ENCODE measurements at regions not wholly inside any gene's neighbourhood (a gene's known extent, or its start where the extent isn't known, plus 50 kb on each side); places are given as distances from the start of the nearest gene placed in this dataset.
"Not testable (repeated sequence)": the region's sequence is repeated elsewhere in the genome, so short reads cannot be mapped to it uniquely, and the experiment has no call there.

DNA sequence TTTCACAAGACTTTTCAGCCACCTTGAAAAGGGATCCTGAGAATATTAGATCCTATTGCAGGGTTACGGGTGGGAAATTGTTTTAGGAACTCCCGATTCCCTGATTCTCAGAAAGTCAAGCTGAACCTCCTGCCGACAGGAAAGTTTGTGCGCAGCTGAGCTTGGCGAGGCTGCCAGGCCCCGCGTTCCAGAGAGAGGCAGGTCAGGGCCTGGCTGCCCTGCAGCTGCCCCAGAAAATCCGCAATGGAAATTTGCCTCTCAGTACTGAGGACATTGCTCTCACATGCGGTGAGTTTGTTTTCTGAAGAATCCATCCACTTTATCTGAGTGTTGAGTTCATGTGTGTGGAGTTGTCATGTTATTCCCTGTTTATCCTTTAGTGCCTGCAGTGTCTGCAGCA, 144.2 kb downstream of the RTP5 start:
- DNase-seq = no peak
- intact Hi-C loops (cut with DNase I) = no loop called here
- ATAC-seq = no peak

DNA sequence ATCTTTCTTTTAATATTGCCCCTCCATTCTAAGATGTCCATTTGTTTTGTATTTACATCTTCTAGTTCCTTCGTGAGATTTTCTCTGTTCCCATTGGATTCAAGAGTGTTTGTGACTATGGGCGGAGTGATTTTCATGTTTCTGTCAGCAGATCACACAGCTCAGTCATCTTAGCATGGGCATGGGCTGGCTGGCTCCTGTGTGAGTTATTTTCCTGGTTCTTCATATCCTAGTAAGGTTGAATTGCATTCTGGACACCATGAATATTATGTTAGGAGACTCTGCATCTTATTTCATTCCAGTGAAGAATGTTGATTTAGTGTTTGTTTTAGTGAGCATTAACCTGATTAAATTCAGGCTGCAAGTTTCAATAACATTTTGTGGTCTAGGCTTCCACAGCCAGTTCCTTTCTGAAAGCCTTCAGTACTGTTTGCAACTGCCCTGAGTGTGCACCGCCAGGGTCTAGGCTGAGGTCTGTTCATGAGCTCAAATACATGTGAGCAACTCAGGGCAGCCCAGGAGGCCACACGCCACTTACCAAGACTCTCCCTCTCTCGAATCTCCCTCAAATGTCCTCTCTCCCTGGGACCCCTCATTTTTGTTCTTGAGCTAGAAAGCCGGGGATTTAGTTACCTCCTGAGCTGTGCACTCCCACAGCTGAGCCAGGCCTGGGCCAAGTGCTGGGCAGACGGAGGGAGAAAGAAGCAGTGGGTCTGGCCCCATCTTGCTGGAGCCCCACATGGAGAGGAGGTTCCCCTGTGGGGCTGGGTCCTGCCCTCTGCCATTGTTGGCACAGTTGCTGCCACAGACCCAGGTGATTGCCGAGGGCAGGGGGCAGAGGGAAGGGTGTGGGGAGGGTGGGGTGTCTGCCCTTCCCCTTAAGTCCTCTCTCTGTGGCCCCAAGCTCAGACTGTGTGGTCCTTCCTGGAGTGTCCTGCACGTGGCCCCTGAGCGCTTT, 145.9 kb downstream of the RTP5 start:
- intact Hi-C loops (cut with DNase I) = no loop called here
- ATAC-seq = no peak
- no peak for DNase-seq

DNA sequence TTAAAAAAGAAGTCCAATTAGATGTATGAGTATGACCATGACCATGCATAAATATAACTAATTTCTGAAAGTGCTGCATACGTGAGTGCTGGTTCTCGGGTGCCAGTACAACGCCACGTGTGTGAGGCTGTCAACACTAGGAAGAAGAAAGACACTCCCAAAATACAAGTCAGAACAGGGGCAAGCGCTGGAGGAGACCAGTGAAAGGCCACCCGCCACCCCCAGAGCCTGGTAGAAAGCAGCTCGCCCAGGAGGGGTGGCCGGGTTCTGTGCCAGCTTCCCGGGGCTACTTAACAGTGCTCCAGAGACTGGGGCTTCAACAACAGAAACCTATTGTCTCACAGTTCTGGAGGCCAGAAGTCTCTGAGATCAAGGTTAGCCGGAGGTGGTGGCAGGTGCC, 147.6 kb downstream of the RTP5 start:
- intact Hi-C loops (cut with DNase I) = no loop called here
- no peak for ATAC-seq
- DNase-seq = no peak

- ATAC-seq; intact Hi-C loops (cut with DNase I); DNase-seq: not testable (repeated sequence)
Observed at GRCh38 chr2:242018416-242018815, 148.9 kb downstream of the RTP5 start.

DNA sequence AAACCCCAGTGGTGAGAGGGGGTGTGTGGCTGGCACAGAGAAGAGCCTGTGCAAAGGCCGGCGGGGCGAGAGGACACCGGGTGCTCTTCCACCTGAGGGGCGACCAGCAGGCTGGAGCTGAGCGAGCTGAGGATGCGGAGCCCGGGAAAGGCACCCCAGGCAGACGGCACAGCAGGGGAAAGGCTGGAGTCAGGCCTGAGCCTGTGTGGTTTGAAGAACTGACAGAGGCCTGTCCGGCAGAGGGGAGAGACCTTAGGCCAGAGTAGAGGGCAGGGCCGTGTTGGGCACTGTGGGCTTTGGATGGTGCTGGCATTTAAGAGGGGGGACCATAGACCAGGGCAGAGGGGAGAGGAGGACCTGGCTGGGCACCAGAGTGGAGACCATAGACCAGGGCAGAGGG, 149.8 kb downstream of the RTP5 start:
- intact Hi-C loops (cut with DNase I) = no loop called here
- ATAC-seq (no peak), DNase-seq (no peak)

DNA sequence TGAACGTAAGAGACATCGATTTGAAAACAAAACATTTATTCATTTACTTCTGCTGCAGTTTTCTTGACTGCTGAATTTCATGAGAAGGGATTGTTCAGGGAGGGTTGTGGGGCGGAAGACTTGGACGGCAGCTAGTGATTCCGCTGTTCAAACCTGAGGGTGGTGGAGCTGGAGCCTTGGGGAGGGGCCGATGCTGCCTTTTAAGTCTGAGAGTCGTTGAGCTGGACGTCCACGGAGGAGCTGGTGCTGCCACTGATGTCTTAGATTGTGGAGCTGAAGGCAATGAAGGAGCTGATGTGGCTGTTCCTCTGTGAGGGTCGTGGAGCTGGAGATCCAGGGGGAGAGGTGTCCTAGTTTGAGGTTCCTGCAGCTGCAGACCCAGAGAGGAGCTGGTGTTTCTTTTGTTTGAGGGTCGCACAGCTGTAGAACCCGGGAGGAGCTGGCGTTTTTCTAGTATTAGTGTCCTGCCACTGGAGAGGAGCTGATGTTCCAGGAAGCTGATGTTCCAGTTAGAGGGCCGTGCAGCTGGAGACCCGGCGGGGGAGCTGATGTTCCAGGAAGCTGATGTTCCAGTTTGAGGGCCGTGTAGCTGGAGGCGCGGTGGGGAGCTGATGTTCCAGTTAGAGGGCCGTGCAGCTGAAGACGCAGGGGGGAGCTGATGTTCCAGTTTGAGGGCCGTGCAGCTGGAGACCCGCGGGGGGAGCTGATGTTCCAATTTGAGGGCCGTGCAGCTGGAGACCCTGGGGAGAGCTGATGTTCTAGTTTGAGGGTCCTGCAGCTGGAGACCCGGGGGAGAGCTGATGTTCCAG, 150.9 kb downstream of the RTP5 start:
- intact Hi-C loops (cut with DNase I) = no loop called here
- ATAC-seq (peak in 1 of 2 donors; percentile 38), DNase-seq (peak; percentile 42)

- DNase-seq (no peak), ATAC-seq (no peak)
- intact Hi-C loops (cut with DNase I) = no loop called here
Observed at GRCh38 chr2:242022550-242023290, 153.2 kb downstream of the RTP5 start.

DNA sequence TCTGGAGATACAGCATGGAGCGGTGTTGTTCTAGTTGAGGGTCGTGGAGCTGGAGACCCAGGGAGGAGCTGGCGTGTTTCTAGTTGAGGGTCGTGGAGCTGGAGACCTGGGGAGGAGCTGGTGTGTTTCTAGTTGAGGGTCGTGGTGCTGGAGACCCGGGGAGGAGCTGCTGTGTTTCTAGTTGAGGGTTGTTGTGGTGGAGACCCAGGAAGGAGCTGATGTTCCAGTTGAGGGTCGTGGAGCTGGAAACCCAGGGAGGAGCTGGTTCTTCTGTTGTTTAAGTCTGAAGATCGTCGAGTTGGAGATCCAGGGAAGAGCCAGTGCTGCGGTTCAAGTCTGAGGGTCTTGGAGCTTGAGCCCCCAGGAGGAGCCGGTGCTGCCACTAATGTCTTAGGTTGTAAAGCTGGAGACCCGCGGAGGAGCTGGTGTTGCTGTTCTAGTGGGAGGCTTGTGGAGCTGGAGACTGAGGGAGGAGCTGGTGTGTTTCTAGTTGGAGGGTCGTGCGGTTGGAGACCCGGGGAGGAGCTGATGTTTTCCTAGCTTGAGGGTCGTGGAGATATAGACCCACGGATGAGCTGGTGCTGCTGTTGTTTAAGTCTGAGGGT, 155.3 kb downstream of the RTP5 start:
- intact Hi-C loops (cut with DNase I) = no loop called here
- no peak for DNase-seq
- no peak for ATAC-seq

DNA sequence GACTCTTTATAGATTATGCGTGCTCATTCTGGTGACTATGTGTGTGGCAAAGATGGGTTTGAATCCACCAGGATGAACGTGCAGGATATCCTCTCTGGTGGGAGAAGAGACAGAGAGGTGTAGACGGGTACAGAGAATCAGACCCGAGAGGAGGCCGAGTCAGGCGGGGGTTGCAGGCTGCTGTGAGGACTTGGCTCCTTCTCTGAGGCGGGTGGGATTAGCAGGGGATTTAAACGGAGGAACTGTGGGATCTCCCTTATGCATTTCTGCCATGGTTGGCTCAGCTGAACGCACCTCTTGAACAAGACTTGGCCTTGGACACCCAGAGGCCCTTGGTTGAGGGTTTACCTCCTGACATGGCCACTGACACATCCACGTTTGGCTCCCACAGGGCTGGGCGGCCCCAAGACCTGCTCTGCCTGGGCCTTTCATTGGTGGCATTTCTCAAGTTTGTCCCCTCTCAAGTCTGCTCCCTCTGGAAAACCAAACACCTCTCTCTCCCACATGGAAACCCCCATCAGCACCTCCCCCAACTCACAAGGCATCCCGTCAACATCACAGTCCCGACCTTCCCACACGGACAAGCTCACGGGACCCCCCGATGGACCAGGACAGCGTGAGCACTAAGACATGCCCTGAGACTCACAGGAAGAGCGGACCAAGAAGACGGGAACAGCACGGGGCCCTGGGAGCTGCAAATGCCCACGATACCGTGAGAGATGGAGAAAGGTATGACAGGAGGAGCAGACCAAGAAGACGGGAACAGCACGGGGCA, 158.3 kb downstream of the RTP5 start:
- no peak for ATAC-seq
- no peak for DNase-seq
- intact Hi-C loops (cut with DNase I) = no loop called here

DNA sequence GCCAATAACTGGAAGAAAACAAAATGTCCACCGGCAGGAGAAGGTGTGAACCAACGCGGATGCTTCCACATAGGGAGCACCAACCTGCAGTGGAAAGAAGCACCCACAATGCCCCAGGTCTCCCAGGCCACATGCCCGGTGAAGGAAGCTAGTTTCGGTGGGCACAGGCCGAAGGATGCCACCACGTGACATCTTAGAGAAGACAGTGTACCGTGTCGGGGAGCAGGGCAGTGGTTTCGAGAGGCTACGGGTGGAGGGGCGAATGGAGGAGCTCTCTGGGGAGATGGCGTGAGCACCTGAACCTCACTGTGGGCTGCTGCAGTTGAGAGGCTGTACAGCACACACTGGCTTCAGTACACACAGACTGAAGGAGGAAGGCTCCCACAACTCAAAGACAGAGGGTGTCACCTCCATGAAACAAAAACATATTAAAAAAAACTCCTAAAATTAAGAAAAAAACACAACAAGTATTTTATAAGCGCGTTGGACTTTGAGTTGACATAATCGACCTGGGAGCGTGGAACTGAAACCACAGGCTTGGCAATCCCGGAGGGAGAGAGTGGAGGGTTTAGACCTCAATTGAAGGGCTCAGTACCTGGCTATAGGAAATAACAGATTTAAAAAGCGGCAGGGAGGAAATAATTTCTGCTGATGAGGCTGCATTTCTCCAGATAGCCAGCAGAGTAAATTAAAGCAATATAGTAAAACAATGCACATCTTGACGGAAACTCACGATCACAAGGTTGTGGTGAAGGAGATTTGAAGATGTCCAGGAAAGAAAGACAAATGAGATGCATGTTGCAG, 160.1 kb downstream of the RTP5 start:
- ATAC-seq = no peak
- no peak for DNase-seq
- intact Hi-C loops (cut with DNase I) = no loop called here

GRCh38 chr2:242030226-242030575, 160.7 kb downstream of the RTP5 start:
- intact Hi-C loops (cut with DNase I) = no loop called here
- DNase-seq = no peak
- ATAC-seq = no peak

DNA sequence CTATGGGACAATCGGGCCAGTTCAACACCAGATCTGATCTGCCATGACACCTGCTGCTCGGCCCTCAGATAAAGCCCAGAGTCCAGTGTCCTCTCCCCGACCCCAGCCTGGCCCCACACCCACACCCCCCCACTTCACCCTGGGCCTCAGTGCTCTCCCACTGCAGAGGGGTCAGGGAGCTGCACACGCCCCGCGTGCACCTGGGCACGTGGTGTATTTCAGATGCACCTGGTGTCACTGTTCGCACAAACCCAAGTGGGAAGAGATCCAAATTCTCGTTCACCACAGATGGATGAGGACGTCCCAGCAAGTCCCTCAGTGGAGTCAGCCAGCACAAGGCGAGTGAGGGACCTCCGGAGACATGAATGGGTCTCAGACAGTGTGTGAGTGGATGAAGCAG, 161.3 kb downstream of the RTP5 start:
- intact Hi-C loops (cut with DNase I) = no loop called here

DNA sequence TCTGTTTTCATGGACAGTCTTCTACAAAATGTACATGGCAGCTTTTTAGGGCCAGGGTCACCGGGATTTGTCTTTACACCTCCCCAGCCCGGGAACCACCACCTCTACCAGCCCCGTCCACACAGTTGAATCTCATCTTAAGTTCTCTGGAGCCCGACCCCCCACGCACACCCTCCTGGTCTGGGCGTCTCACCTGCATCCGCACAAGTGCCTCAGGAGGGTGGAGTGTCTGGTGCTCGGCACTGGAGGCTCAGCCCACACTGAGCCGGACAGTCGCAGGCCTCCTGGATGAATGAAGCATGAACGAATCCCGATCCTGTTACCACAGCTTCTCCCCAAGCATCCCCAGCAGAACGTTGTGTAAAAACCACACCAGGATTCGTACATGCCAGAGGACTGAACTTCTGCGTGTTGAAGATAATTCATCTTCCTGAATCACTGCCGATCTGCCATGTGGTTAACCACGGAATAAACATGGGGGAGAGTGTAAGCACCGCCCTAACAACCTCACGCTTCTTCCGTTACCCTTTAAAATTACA, 162.0 kb downstream of the RTP5 start:
- ATAC-seq (no peak), DNase-seq (no peak)
- intact Hi-C loops (cut with DNase I) = no loop called here

More for the DNA sequence above, 161.3 kb downstream of the RTP5 start:
- DNase-seq = no peak
- ATAC-seq = no peak

GRCh38 chr2:242032780-242033656, 163.5 kb downstream of the RTP5 start:
- DNase-seq = no peak
- intact Hi-C loops (cut with DNase I) = no loop called here
- no peak for ATAC-seq

GRCh38 chr2:242034138-242034537, 164.6 kb downstream of the RTP5 start:
- DNase-seq (no peak), ATAC-seq (no peak)
- intact Hi-C loops (cut with DNase I) = no loop called here

DNA sequence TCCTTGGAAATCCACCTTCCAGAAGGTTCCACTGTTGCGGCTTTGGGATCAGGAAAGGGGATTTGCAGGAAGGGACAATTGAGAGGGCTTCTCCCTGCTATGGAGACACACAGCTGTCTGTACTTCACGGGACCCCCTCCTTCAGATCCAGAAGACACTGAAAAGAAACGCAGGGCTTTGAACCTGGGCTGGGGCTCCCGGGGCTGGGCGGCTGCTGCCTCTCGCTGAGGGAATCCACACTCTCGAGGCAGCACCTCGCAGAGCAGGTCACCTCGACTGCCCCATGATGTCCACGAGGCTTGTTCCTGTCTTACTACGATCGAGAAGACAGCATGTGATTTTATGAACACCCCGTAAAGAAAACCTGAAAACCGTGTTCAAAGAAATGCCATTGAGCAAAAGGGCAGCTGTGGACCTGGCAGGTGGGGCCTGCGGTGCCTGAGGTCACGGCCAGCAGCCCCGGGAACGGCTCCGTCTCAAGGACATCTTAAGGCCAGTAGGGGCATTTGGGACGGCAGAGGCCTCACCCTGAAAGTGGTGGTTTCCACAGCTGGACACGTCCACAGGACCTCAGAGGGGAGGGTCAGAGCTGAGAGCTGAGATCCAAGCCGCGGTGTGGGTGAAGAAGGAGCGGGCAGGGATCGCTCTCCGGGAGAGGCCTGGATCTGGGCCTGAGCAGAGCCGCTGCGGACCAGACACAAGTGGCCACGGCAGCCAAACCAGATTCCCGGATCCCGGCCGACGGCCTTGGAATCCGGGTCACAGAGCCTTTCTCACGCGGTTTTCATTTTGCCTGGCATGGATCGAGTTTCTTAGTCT, 165.7 kb downstream of the RTP5 start:
- no peak for DNase-seq
- no peak for ATAC-seq
- intact Hi-C loops (cut with DNase I) = no loop called here
